Nucleus accumbens (tissue), 56 donors: ENCODE measurements at regions not wholly inside any gene's neighbourhood (a gene's known extent, or its start where the extent isn't known, plus 50 kb on each side); places are given as distances from the start of the nearest gene placed in this dataset.
"Not testable (repeated sequence)": the region's sequence is repeated elsewhere in the genome, so short reads cannot be mapped to it uniquely, and the experiment has no call there.

Source experiments
- DNase-seq, 56 donors: peaks; one replicate each; lab custom pipeline; 2025; lab: John Stamatoyannopoulos, UW

GRCh38 chr6:170013815-170014214 is 262.4 kb downstream of the ERMARD start:
- no peak for DNase-seq

- DNase-seq: no peak
Measured at GRCh38 chr6:170012037-170012330, 260.6 kb downstream of the ERMARD start.

GRCh38 chr6:170011204-170012036 is 260.0 kb downstream of the ERMARD start:
- DNase-seq: peak in 11 of 56 donors; percentile 21 to 46 (median 32)

- no peak for DNase-seq
Measured at GRCh38 chr6:170010665-170011203, 259.3 kb downstream of the ERMARD start.

GRCh38 chr6:170008294-170008785 is 256.9 kb downstream of the ERMARD start:
- no peak for DNase-seq

GRCh38 chr6:170007468-170008293 is 256.3 kb downstream of the ERMARD start:
- DNase-seq: peak in 1 of 56 donors; percentile 18

- no peak for DNase-seq
Measured at GRCh38 chr6:170006900-170007467, 255.6 kb downstream of the ERMARD start.

- no peak for DNase-seq
Measured at GRCh38 chr6:170006071-170006899, 254.9 kb downstream of the ERMARD start.

GRCh38 chr6:170005665-170006064 is 254.2 kb downstream of the ERMARD start:
- DNase-seq: no peak

- DNase-seq: no peak
Measured at GRCh38 chr6:170004585-170005210, 253.3 kb downstream of the ERMARD start.

GRCh38 chr6:170003451-170004160 is 252.2 kb downstream of the ERMARD start:
- DNase-seq: no peak

GRCh38 chr6:170003027-170003426 is 251.6 kb downstream of the ERMARD start:
- DNase-seq: no peak

GRCh38 chr6:170001782-170002181 is 250.4 kb downstream of the ERMARD start:
- not testable (repeated sequence) for DNase-seq

- DNase-seq: no peak
Measured at GRCh38 chr6:170000071-170000843, 248.8 kb downstream of the ERMARD start.

- DNase-seq: no peak
Measured at GRCh38 chr6:169999367-169999766, 247.9 kb downstream of the ERMARD start.

GRCh38 chr6:169998457-169998856 is 247.0 kb downstream of the ERMARD start:
- DNase-seq: no peak

- DNase-seq: no peak
Measured at GRCh38 chr6:169997930-169998218, 246.5 kb downstream of the ERMARD start.

GRCh38 chr6:169997187-169997929 is 245.9 kb downstream of the ERMARD start:
- peak in 1 of 56 donors; percentile 13 for DNase-seq
